K562 (cell line): ENCODE measurements at regions not wholly inside any gene's neighbourhood (a gene's known extent, or its start where the extent isn't known, plus 50 kb on each side); places are given as distances from the start of the nearest gene placed in this dataset.

Experiments used
- ATAC-seq: fragments of 200-7000 bp; cut with Tn5 transposase; 3 replicates; pipeline ENCODE4 v1.9.1; 2020; ENCODE audit warnings: moderate library complexity
- BruUV-seq: library from RNA; stranded (reverse); fragments of 400-500 nt; replicated peaks from 2 replicates; lab custom pipeline; 2021; lab: Mats Ljungman, UMichigan
- CTCF ChIA-PET: fragments of 300-600 bp; formaldehyde crosslinking; extraction: SDS; loops from one replicate; lab custom pipeline; 2021; ENCODE audit warnings: low intra/inter-chr PET ratio; lab: Yijun Ruan, JAX
- POLR2A ChIA-PET: fragments of 300-600, 350-650 bp; sonication (Branson Sonifier 250); formaldehyde crosslinking; extraction: SDS; loops from one replicate; lab custom pipeline; 2021; ENCODE audit warnings: antibody characterized with exemption, inconsistent platforms; lab: Yijun Ruan, JAX
- DNase-seq, 4 experiments: peaks; one replicate each; pipeline versions ENCODE4 v3.0.0 to v3.0.0-alpha.2; 2011 to 2018; ENCODE audit warnings: low spot score in 3 of 4, mixed read lengths in 3 of 4; ENCODE audit errors: extremely low read depth in 1 of 4
- FAIRE-seq: peaks from 2 replicates; lab custom pipeline; 2011; peaks lifted over from hg19 to GRCh38; lab: Jason Lieb, UNC
- H2AFZ ChIP-seq: 2 replicates; pipeline ENCODE4 v1.6.0; 2011; ENCODE audit warnings: low read depth, low read length, control low read depth, inconsistent platforms
- H3K27ac ChIP-seq: fragments of 200-600 bp; 3 replicates; pipeline ENCODE4 v1.8.0; 2011; ENCODE audit warnings: low read depth, mild to moderate bottlenecking, control low read depth, inconsistent platforms, low read length, moderate library complexity, mixed read lengths; ENCODE audit errors: extremely low read depth
- H3K27me3 ChIP-seq, 2 experiments: fragments of 300-600 bp in 1 of 2; 2 replicates in 1 of 2; 3 replicates in 1 of 2; pipeline versions ENCODE4 v1.6.0 to v1.8.0; 2011; ENCODE audit warnings: inconsistent platforms in 2 of 2, low read length in 2 of 2, mild to moderate bottlenecking in 1 of 2, mixed read lengths in 1 of 2, moderate library complexity in 1 of 2; ENCODE audit not compliant: control insufficient read depth in 2 of 2, insufficient read depth in 2 of 2
- H3K36me3 ChIP-seq: fragments of 300-600 bp; 3 replicates; pipeline ENCODE4 v1.8.0; 2011; ENCODE audit warnings: mild to moderate bottlenecking, low read length, inconsistent platforms; ENCODE audit not compliant: control insufficient read depth, insufficient read depth
- H3K4me1 ChIP-seq, 2 experiments: fragments of 200-600 bp in 1 of 2; replicated peaks in 1 of 2; 2 replicates in 1 of 2; 3 replicates in 1 of 2; pipeline versions ENCODE4 v1.5.1 to v1.8.0; 2011; ENCODE audit warnings: inconsistent platforms in 2 of 2, low read length in 2 of 2, mild to moderate bottlenecking in 1 of 2, mixed read lengths in 1 of 2, moderate library complexity in 1 of 2; ENCODE audit not compliant: control insufficient read depth in 2 of 2, insufficient read depth in 2 of 2
- H3K4me2 ChIP-seq: 2 replicates; pipeline ENCODE4 v1.6.1; 2011; ENCODE audit warnings: low read length, control low read depth, inconsistent platforms, mixed read lengths; ENCODE audit not compliant: insufficient read depth
- H3K4me3 ChIP-seq: fragments of 200-600 bp; sonication (generic), shearing (Covaris generic); 2 replicates; pipeline ENCODE4 v1.5.1; 2016; ENCODE audit warnings: control low read depth, inconsistent platforms
- H3K79me2 ChIP-seq: fragments of 200-600 bp; 3 replicates; pipeline ENCODE4 v1.8.0; 2011; ENCODE audit warnings: low read length, inconsistent platforms; ENCODE audit not compliant: control insufficient read depth, insufficient read depth
- H3K9ac ChIP-seq, 2 experiments: 2 replicates each; pipeline versions ENCODE4 v1.6.0 to v1.6.1; 2011; ENCODE audit warnings: low read depth in 2 of 2, low read length in 2 of 2, control low read depth in 1 of 2, inconsistent platforms in 1 of 2, mild to moderate bottlenecking in 1 of 2, mixed read lengths in 1 of 2; ENCODE audit not compliant: insufficient read depth in 1 of 2
- H3K9me1 ChIP-seq: one replicate; pipeline ENCODE4 v1.6.0; 2011; ENCODE audit warnings: inconsistent platforms, mild to moderate bottlenecking, low read length, moderate library complexity; ENCODE audit not compliant: control insufficient read depth, insufficient read depth
- H3K9me3 ChIP-seq: replicated peaks from 2 replicates; pipeline ENCODE4 v1.5.1; 2011; ENCODE audit warnings: low read depth, low read length, inconsistent platforms; ENCODE audit not compliant: control insufficient read depth, insufficient read depth
- H4K20me1 ChIP-seq: replicated peaks from 2 replicates; pipeline ENCODE4 v1.6.1; 2011; ENCODE audit warnings: low read length, inconsistent platforms, mixed read lengths; ENCODE audit not compliant: control insufficient read depth, insufficient read depth
- CBFA2T2 ChIP-seq: fragments of 450-650 bp; conservative IDR thresholded peaks from 2 replicates; pipeline ENCODE4 v1.6.1; 2017; ENCODE audit warnings: mild to moderate bottlenecking
- CEBPG ChIP-seq, 3 experiments: fragments of 200-800 bp in 1 of 3; sonication (Bioruptor generic) in 1 of 3; sonication (generic) in 1 of 3; formaldehyde crosslinking in 1 of 3; IDR thresholded peaks in 2 of 3; conservative IDR thresholded peaks in 1 of 3; 2 replicates each; pipeline versions ENCODE4 v1.6.1 to v1.8.0; 2016 to 2022; ENCODE audit warnings: missing compliant biosample characterization in 2 of 3, missing genetic modification characterization in 2 of 3, mild to moderate bottlenecking in 1 of 3, missing genetic modification reagents in 1 of 3
- CTBP1 ChIP-seq: fragments of 450-650 bp; IDR thresholded peaks from 2 replicates; pipeline ENCODE4 v1.6.1; 2016; ENCODE audit warnings: borderline replicate concordance
- DMBX1 ChIP-seq: fragments of 250-450 bp; sonication (Bioruptor Pico); IDR thresholded peaks from 2 replicates; pipeline ENCODE4 v1.8.0; 2022; ENCODE audit warnings: inconsistent platforms, mild to moderate bottlenecking, moderate library complexity, borderline replicate concordance
- ESRRA ChIP-seq: fragments of 450-650 bp; IDR thresholded peaks from 2 replicates; pipeline ENCODE4 v1.6.1; 2014; ENCODE audit warnings: low read depth, mild to moderate bottlenecking, moderate library complexity, borderline replicate concordance
- FOXM1 ChIP-seq, 2 experiments: fragments of 450-650 bp in 1 of 2; sonication (generic) in 1 of 2; formaldehyde crosslinking in 1 of 2; IDR thresholded peaks; 2 replicates each; pipeline versions ENCODE4 v1.6.1 to v1.9.0; 2017 to 2022; ENCODE audit warnings: low read depth in 2 of 2, mild to moderate bottlenecking in 2 of 2, missing genetic modification reagents in 1 of 2, moderate library complexity in 1 of 2
- GTF2F1 ChIP-seq: IDR thresholded peaks from 2 replicates; pipeline ENCODE4 v1.6.1; 2011; ENCODE audit warnings: low read depth, low read length, improper control_type of control experiment
- KLF16 ChIP-seq: IDR thresholded peaks from 2 replicates; pipeline ENCODE4 v1.6.1; 2016; ENCODE audit warnings: antibody characterized with exemption
- MBD2 ChIP-seq: sonication (generic); IDR thresholded peaks from 2 replicates; pipeline ENCODE4 v1.6.1; 2016; ENCODE audit warnings: low read depth, borderline replicate concordance
- NCOR1 ChIP-seq: fragments of 450-650 bp; IDR thresholded peaks from 2 replicates; pipeline ENCODE4 v1.6.1; 2016; ENCODE audit warnings: mild to moderate bottlenecking, moderate library complexity
- NR2C2 ChIP-seq, 2 experiments: fragments of 200-800 bp in 1 of 2; sonication (Bioruptor generic) in 1 of 2; sonication (generic) in 1 of 2; formaldehyde crosslinking in 1 of 2; IDR thresholded peaks; 2 replicates each; pipeline versions ENCODE4 v1.6.1 to v1.8.0; 2016 to 2022; ENCODE audit warnings: mild to moderate bottlenecking in 1 of 2, missing compliant biosample characterization in 1 of 2, missing genetic modification characterization in 1 of 2, missing genetic modification reagents in 1 of 2
- POLR2AphosphoS5 ChIP-seq: IDR thresholded peaks from 2 replicates; pipeline ENCODE4 v1.6.1; 2011; ENCODE audit warnings: mild to moderate bottlenecking, low read depth, low read length, moderate library complexity; ENCODE audit not compliant: control insufficient read depth, insufficient read depth
- RNF2 ChIP-seq: sonication (generic); IDR thresholded peaks from 2 replicates; pipeline ENCODE4 v1.6.1; 2016
- SMAD4 ChIP-seq: fragments of 250-450 bp; sonication (Bioruptor Pico); conservative IDR thresholded peaks from 2 replicates; pipeline ENCODE4 v1.8.0; 2021; ENCODE audit warnings: inconsistent platforms, mild to moderate bottlenecking, moderate library complexity
- SMARCE1 ChIP-seq: fragments of 450-650 bp; IDR thresholded peaks from 2 replicates; pipeline ENCODE4 v1.7.1; 2016; ENCODE audit warnings: mild to moderate bottlenecking
- SP2 ChIP-seq: IDR thresholded peaks from 2 replicates; pipeline ENCODE4 v1.6.1; 2011; ENCODE audit warnings: mild to moderate bottlenecking, low read depth, low read length, moderate library complexity; ENCODE audit not compliant: poor library complexity, severe bottlenecking; ENCODE audit errors: extremely low read depth
- STAT5A ChIP-seq: IDR thresholded peaks from 2 replicates; pipeline ENCODE4 v1.6.1; 2012; ENCODE audit warnings: low read length, inconsistent platforms, borderline replicate concordance
- TCF3 ChIP-seq: sonication (generic); formaldehyde crosslinking; IDR thresholded peaks from 2 replicates; pipeline ENCODE4 v1.4.0; 2020; ENCODE audit warnings: mild to moderate bottlenecking, missing genetic modification reagents
- ZEB2 ChIP-seq: fragments of 450-650 bp; IDR thresholded peaks from 2 replicates; pipeline ENCODE4 v1.6.1; 2016
- WGBS: fragments of 100-300 bp; shearing (Covaris generic); methylation state at CpG from one replicate; pipeline ENCODE4 v1.1.6; 2016; ENCODE audit warnings: low coverage, mixed read lengths; ENCODE audit not compliant: insufficient coverage; ENCODE audit errors: missing lambda C conversion rate; 5-methylcytosine and 5-hydroxymethylcytosine counted together
- in situ Hi-C: fragments of 300-500 bp; cut with MboI; formaldehyde crosslinking; loops from 4 replicates; pipeline ENCODE4 v1.15.0; 2018; ENCODE audit warnings: inconsistent platforms, mixed read lengths
- intact Hi-C: fragments of 100-400 bp; cut with micrococcal nuclease; formaldehyde crosslinking; loops from 2 replicates; pipeline ENCODE4 v1.14.2; 2022
- TF ChIP-seq, protein P1 (sequence below): fragments of 450-650 bp; IDR thresholded peaks from 2 replicates; pipeline ENCODE4 v1.7.1; 2018; ENCODE audit warnings: mild to moderate bottlenecking, low read depth; ENCODE audit not compliant: partially characterized antibody

DNA sequence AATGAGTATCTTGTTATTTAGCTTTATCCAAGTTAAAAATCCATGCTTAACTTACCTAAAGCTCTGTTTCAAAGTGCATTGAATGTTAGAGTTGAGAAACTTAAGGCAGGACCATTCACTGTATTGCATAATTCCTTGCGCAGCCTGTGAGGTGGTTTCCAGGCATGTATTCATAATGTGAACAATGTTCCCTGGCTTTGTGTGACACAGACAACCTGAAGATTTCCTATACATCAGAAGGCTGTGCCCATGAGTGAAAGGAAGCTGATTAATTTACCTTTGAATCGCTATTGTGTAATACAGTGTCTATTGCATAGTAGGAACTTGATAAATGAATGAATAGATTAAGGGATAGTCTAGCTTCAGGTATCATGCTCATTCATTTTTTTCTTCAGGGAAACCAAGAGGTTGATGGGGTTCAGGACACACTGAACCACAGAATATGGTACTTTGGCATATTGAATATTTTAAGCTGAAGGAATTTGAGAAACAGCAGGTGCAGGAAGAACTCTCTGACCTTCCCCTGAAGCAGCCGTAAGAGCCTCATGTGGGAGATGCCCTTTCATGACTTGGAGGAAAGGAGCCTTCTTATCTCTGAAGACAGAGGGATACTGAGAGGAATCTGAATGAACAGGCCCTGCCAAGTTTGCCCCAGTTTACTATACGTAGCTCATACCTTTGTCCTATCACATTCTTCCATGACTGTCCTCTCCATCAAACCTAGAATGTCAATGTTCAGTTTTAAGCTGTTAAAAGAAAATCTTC is 88.6 kb upstream of the GNG12 start:
- in situ Hi-C loops, result no loop called here
- FAIRE-seq, result peak; percentile 84
- no peaks in the 10 kb centered on the region for H3K9me3 ChIP-seq
- TF ChIP-seq SMARCE1 (0 out of 2 replicates have a peak, but pooled peaks have one; percentile 23), GTF2F1 (no peak), NCOR1 (peak; percentile 86), NR2C2 (CRISPR knock-in tag; IDR thresholded peaks at IDR 0.05) (no peak), NR2C2 (tag; IDR thresholded peaks at IDR 0.05) (peak; percentile 33; the same call in 1 of the 2 replicates), ESRRA (no peak), FOXM1 (IDR thresholded peaks at IDR 0.05; ENCODE audit: low read depth) (peak; percentile 70; the same call in 1 of the 2 replicates), FOXM1 (CRISPR knock-in tag; IDR thresholded peaks at IDR 0.05; ENCODE audit: low read depth) (no peak), KLF16 (peak; percentile 82), CEBPG (CRISPR knock-in tag; IDR thresholded peaks at IDR 0.05) (peak; percentile 75; the same call in 1 of the 2 replicates), CEBPG (tag; conservative IDR thresholded peaks at IDR 0.05 in 1 of 2, IDR thresholded peaks at IDR 0.05 in 1 of 2) (peak in 1 of 2 experiments; percentile 84), RNF2 (0 out of 2 replicates have a peak, but pooled peaks have one; percentile 36), DMBX1 (CRISPR knock-in tag) (peak; percentile 76; the same call in 1 of the 2 replicates), MBD2 (0 out of 2 replicates have a peak, but pooled peaks have one; percentile 21), CBFA2T2 (peak; percentile 94), POLR2AphosphoS5 (peak; percentile 81), STAT5A (peak; percentile 73), SMAD4 (CRISPR knock-in tag) (peak; percentile 59), ZEB2 (peak; percentile 75), TCF3 (peak; percentile 91), SP2 (no peak), CTBP1 (peak; percentile 87)
- TF ChIP-seq, protein P1, sequence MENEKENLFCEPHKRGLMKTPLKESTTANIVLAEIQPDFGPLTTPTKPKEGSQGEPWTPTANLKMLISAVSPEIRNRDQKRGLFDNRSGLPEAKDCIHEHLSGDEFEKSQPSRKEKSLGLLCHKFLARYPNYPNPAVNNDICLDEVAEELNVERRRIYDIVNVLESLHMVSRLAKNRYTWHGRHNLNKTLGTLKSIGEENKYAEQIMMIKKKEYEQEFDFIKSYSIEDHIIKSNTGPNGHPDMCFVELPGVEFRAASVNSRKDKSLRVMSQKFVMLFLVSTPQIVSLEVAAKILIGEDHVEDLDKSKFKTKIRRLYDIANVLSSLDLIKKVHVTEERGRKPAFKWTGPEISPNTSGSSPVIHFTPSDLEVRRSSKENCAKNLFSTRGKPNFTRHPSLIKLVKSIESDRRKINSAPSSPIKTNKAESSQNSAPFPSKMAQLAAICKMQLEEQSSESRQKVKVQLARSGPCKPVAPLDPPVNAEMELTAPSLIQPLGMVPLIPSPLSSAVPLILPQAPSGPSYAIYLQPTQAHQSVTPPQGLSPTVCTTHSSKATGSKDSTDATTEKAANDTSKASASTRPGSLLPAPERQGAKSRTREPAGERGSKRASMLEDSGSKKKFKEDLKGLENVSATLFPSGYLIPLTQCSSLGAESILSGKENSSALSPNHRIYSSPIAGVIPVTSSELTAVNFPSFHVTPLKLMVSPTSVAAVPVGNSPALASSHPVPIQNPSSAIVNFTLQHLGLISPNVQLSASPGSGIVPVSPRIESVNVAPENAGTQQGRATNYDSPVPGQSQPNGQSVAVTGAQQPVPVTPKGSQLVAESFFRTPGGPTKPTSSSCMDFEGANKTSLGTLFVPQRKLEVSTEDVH, result no peak

More for the DNA sequence above, 88.6 kb upstream of the GNG12 start:
- BruUV-seq, result no TSS peak
- DNase-seq (peak; percentile 29 to 75 (median 54)), ATAC-seq (peak; percentile 77)
- Histone ChIP-seq H3K9me1 (no peaks in the 10 kb centered on the region), H3K36me3 (no peaks in the 10 kb centered on the region), H3K27ac (no peak overlapping the region), H3K79me2 (no peaks in the 10 kb centered on the region), H3K4me2 (no peak overlapping the region), H4K20me1 (no peaks in the 10 kb centered on the region), H3K4me1 (peaks cover 11 to 36% of the 10 kb centered on the region in 2 experiments), H3K4me3 (no peak overlapping the region), H3K27me3 (no peaks in the 10 kb centered on the region), H2AFZ (no peak overlapping the region), H3K9ac (no peak overlapping the region)
- CTCF ChIA-PET, result no interaction called here
- intact Hi-C loops, result loop anchor here (10.0 kb wide), 1 partner anchor 1483 kb away; no protein-coding TSS in a partner anchor
- WGBS, result 23% methylated on average over 4 of the region's 4 CpGs
- POLR2A ChIA-PET, result no interaction called here
